ENCODE measurements at regions not wholly inside any gene's neighbourhood (a gene's known extent, or its start where the extent isn't known, plus 50 kb on each side); places are given as distances from the start of the nearest gene placed in this dataset.
"Not testable (repeated sequence)": the region's sequence is repeated elsewhere in the genome, so short reads cannot be mapped to it uniquely, and the experiment has no call there.

- no peak for DNase-seq
Observed at GRCh38 chr10:62594093-62594520, 210.4 kb upstream of the ADO start.

GRCh38 chr10:62597226-62597625 is 207.3 kb upstream of the ADO start:
- no peak for DNase-seq

DNA sequence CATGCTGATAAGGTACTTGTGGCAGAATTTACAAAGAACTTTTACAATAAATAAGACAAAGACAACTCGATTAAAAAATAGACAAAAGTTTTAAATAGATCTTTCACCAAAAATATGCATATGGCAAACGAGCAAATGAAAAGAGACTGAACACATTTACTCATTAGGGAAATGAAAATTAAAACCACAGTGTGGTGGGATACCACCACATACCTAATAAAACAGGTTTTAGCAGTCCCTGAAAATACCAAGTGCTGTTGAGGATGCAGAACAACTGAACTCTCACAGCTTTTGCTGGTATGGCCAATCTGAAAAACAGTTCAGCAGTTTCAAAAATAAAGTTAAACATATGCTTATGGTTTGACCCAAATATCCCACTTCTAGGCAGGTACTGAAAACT is 205.4 kb upstream of the ADO start:
- DNase-seq, result no peak

DNA sequence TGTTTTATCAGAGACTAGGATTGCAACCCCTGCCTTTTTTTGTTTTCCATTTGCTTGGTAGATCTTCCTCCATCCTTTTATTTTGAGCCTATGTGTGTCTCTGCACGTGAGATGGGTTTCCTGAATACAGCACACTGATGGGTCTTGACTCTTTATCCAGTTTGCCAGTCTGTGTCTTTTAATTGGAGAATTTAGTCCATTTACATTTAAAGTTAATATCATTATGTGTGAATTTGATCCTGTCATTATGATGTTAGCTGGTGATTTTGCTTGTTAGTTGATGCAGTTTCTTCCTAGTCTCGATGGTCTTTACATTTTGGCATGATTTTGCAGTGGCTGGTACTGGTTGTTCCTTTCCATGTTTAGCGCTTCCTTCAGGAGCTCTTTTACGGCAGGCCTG is 198.0 kb upstream of the ADO start:
- not testable (repeated sequence) for DNase-seq

DNA sequence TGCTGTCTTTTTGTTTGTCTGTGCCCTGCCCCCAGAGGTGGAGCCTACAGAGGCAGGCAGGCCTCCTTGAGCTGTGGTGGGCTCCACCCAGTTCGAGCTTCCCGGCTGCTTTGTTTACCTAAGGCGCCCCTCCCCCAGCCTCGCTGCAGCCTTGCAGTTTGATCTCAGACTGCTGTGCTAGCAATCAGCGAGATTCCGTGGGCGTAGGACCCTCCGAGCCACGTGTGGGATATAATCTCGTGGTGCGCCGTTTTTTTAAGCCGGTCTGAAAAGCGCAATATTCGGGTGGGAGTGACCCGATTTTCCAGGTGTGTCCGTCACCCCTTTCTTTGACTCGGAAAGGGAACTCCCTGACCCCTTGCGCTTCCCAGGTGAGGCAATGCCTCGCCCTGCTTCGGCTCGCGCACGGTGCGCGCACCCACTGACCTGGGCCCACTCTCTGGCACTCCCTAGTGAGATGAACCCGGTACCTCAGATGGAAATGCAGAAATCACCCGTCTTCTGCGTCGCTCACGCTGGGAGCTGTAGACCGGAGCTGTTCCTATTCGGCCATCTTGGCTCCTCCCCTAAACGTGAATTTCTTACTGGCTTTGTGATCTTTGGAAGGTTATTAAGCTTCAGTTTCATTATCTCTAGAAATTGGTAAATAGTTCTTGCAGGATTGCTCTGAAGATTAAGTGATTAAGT is 196.2 kb upstream of the ADO start:
- DNase-seq, result not testable (repeated sequence)

DNA sequence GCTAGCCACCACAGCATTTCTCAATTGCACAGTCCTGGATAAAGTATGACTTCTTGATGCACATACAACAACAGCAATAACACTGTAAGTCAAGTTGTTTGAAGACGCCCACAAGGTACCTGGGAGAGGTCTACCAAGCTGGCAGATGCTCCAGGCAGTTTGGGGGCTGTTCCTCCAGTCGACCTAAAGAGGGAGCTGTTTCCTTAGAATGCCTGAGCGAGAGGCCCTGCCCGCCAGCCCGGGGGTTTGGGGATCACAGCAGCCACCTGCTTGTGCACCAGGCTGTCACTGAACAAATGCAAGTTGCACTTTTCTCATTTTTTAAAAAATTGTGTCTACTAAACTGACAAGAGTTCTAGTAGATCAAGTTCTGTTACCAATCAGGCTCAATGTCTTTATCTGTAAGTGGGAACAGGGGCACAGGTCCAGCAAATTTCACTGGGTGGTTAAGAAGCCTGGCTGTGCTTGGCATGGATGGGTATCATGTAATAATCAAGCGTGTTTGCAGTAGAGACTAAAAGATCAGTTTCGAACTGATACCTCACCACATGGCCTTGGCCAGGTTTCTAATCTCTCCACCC is 193.8 kb upstream of the ADO start:
- DNase-seq, result no peak

- DNase-seq, result no peak
Observed at GRCh38 chr10:62613424-62613823, 191.1 kb upstream of the ADO start.

DNA sequence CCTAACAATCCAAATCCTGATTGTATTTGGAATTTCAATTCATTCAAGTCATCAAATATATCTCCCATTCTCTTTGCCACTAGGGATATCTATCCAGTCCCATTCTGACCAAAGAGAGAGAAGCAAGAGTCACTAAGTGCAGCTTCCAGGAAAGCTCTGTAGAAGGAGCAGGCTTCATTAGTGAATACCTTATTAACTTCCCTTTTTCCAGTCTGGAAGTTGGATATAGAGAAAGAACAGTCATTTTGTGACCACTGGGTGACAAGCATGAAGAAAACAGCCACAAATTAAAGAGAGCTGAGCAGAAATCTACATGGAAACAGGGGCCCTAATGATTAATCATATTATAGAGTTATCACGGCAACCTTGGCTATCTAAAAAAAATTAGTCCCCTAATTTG is 190.7 kb upstream of the ADO start:
- DNase-seq, result no peak

DNA sequence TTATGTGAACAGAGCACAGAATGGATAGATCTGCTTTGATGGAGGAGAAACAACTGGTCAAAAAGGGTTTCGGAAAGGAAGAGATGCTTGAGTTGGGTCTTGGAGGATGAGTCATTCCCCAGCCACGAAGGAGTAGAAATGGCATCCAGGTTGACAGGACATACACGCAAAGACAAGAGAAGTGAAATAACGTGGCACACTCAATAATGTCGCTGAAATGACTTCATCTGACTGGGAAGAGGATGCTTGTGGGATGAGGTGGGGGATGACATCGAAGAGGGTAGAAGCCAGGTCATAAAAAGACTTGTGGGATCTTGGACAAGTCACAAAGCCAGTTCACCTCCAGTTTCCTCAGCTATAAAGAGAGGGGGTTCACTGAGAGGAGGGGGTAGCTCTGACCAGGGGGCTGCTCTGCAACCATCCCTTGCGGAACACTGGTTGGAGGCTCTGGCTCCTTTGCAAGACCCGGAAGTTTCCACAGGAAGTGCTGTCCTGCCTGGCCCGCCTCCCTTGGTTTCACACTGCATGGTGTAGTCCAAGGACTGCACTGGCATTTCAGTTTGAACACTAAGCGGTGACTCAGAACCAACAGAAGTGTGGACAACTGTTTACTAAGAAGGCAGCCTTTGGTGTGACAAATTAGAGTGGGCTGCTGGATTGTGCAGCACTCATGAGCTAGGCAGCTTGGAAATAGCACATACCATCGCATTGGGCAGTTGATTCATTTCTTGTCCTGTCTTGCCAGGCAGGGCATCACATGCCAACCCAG is 189.9 kb upstream of the ADO start:
- no peak for DNase-seq

DNA sequence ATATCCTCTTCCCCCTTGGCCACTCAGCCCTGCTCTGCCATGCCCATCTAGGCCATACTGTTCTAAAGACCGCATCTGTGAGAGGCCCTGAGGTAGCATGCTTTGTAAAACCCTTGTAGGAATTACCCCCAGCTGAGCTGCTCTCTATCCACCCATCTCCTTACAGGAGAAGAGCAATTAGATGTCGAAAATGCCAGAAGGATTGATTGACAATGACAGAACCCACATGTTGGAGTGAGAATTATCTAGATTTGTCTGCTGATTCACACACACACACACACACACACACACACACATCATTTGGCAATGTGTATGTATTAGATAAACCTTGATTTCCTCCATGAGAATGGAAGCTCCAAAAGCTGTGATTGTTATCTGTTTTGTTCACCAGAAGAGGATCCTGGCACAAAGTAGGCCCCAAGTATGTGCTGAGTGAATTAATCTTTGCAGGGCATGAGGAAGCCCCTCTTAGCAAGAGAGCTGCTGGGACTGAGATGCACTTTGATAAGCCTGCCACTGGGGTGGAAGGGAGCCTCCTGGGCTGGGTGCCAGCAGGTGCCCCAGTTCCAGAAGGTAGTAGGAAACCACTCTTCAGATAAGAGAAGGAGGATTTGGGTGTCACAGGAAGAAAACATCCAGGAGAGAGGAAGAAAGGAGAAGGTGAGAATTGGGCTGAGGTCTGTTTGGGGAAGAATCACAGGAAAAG is 187.5 kb upstream of the ADO start:
- DNase-seq, result no peak

- DNase-seq, result no peak
Observed at GRCh38 chr10:62617652-62618051, 186.9 kb upstream of the ADO start.

GRCh38 chr10:62618054-62618453 is 186.5 kb upstream of the ADO start:
- no peak for DNase-seq

GRCh38 chr10:62618576-62619412 is 185.7 kb upstream of the ADO start:
- no peak for DNase-seq

GRCh38 chr10:62619413-62619738 is 185.1 kb upstream of the ADO start:
- DNase-seq, result no peak

- DNase-seq, result no peak
Observed at GRCh38 chr10:62620491-62620890, 184.0 kb upstream of the ADO start.

GRCh38 chr10:62623223-62623622 is 181.3 kb upstream of the ADO start:
- no peak for DNase-seq

DNA sequence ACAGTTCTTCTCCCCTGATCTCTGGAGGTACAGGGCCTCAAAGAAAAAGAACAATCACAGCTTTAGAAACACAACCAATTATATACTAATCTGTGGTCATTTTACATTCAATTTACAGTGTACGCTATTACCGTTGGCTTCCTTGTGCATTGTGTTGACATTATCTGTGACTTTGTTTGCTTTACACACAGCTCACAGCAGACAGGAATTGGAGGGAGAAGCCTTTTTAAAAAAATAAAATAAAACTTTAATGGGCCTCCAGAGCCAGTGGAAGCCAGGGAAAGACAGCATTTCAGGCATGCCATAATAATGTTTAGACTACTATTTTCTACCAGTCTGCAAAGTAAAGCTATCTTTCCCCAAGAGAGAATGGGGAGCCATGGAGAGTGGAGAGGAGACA is 179.0 kb upstream of the ADO start:
- no peak for DNase-seq

DNA sequence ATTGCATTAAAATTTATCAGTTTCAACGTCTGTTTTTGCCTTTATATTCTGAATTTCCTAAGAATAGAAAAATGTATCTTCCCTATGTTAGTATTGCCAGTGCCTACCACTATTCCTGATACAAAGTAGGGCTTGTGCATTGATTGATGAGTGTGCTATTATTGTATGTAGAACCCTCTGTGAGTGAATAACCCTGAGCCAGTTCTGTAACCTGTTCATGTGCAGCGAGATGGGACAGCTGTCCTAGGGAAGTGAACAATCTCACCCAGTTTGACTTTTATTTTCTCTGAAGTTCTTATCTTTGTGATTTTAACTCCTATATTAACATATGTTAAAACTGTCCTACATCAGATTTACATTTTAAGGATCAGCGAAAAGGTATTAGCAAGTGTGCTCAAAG is 178.4 kb upstream of the ADO start:
- DNase-seq, result no peak

DNA sequence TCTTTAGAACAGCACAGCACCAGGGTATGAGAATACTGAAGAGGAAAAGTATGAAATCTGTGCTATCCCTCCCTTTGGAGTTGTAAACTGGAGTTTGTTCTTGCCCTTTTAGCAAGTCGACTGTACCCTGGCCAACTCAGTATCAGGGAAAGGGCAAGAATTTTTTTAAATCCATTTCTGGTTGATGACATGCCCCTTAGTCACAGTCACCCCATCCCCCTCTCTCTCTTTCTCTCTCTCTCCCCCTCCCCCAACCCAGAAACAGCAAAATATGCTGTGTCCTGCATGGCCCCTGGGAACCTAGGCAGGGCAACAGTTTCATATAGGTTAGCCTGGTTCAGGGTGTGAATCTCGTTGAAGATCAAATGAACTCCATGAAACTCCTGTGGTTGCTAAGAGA is 177.7 kb upstream of the ADO start:
- no peak for DNase-seq

DNA sequence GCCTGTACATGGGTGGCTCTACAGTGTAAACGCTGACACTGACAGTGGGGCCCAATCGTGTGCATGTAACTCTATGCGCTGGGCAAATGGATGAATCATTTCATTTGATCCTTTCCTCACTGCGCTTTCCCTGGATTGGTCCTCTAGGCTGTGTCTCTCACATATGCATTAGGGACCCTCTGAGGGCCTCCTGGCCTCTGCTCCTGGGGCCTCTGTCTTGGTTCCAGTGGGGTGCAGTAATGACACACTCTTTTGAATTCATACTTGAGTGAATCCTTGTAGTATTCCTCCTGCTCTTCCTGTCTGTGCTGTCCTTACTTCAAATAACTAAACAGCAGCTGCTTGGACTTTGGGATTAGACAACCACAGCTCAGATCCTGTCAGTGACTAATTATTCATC is 176.5 kb upstream of the ADO start:
- DNase-seq, result no peak

DNA sequence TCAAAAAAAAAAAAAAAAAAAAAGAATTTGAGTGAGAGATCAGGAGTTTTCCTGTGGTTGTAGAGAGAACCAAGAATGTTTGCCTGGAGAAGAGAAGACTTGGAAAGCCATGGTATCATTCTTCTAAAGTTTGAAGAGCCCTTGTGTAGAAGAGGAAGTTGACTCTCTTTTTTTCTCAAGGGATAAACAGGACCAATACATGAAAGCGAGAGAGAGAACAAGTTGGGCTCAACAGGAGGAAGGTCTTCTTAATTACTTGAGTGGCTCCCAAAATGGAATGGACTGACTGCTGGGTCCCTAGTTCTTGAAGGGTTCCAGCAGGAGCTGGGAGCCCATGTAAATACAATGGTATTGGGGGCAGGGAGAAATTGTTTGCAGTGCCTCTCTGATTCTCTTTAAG is 173.3 kb upstream of the ADO start:
- no peak for DNase-seq

DNA sequence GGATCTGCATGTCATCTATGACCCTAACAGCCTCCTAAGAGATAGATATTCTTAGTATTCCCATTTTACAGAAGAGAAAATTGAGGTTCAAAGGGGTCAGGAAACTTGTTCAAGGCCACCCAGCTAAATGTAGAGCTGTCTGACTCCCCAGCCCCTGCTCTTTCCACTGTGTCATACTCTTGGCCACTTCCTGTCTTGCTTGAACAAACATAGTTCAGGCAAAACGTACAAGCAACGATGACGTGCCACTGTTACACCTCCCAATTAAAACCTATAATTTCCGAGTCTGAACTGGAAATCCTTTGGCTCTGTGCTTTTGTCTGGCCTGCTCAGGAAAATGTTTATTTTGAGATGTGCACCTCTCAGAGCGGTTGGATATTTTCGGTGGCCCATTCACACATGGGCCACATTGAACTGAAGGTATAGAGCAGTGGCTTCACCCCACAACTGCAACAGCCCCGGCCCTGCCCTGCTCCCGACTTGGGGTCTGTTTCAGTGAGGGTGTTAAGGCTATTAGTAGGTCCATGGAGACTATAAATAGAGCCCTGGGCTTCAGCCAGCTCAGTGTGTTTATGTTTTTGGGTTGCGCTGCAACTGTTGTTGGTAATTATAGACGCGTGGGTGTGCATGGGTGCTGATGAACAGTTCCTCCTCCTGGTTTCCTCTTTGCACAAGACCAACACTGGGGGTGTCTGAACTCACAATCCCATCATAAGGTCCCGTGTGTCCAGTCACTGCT is 172.3 kb upstream of the ADO start:
- DNase-seq, result no peak
